Hepatocyte (in vitro differentiated cells): ENCODE measurements at regions not wholly inside any gene's neighbourhood (a gene's known extent, or its start where the extent isn't known, plus 50 kb on each side); places are given as distances from the start of the nearest gene placed in this dataset.

Experiments used
- EZH2 ChIP-seq: fragments of 200-600 bp; sonication (generic); IDR thresholded peaks from 2 replicates; pipeline ENCODE4 v1.6.1; 2016; ENCODE audit warnings: antibody characterized with exemption, mild to moderate bottlenecking, borderline replicate concordance
- EZH2phosphoT487 ChIP-seq: fragments of 200-600 bp; sonication (generic); IDR thresholded peaks from one replicate; pipeline ENCODE4 v1.6.1; 2018; ENCODE audit warnings: antibody characterized with exemption, mild to moderate bottlenecking, low read depth, moderate library complexity; ENCODE audit not compliant: unreplicated experiment, severe bottlenecking
- TF ChIP-seq, protein P1 (sequence below): fragments of 200-600 bp; sonication (generic); IDR thresholded peaks from 2 replicates; pipeline ENCODE4 v1.5.1; 2016; ENCODE audit warnings: antibody characterized with exemption, mild to moderate bottlenecking; ENCODE audit not compliant: poor library complexity

DNA sequence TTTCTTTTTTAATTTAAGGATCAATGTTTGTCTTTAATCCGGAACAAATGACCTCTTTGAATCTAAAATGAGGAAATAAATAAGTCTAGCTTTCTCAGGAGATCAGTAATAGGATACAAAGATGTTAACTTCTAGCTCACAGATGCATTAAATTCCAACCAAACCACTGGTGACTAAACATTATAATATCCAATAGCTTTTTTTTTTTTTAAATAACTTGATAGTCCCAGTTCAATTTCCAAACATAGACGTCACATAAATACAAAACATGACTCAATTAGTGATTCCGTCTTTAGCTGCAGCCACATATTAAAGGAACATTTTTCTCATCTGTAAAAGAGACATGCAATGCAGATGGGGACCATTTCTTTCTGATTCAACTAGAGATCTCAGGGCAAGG is 390.5 kb upstream of the PCDH9 start:
- TF ChIP-seq, protein P1, sequence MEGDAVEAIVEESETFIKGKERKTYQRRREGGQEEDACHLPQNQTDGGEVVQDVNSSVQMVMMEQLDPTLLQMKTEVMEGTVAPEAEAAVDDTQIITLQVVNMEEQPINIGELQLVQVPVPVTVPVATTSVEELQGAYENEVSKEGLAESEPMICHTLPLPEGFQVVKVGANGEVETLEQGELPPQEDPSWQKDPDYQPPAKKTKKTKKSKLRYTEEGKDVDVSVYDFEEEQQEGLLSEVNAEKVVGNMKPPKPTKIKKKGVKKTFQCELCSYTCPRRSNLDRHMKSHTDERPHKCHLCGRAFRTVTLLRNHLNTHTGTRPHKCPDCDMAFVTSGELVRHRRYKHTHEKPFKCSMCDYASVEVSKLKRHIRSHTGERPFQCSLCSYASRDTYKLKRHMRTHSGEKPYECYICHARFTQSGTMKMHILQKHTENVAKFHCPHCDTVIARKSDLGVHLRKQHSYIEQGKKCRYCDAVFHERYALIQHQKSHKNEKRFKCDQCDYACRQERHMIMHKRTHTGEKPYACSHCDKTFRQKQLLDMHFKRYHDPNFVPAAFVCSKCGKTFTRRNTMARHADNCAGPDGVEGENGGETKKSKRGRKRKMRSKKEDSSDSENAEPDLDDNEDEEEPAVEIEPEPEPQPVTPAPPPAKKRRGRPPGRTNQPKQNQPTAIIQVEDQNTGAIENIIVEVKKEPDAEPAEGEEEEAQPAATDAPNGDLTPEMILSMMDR = no peak
- TF ChIP-seq EZH2phosphoT487 (no peak), EZH2 (no peak)
